Mesothelial cell of epicardium (in vitro differentiated cells): ENCODE measurements at regions not wholly inside any gene's neighbourhood (a gene's known extent, or its start where the extent isn't known, plus 50 kb on each side); places are given as distances from the start of the nearest gene placed in this dataset.
A peak's percentile ranks its signal among the peaks of the same experiment; 100 is the strongest.

ENCODE experiments used
- DNase-seq, 2 experiments: peaks; one replicate each; pipeline ENCODE4 v3.0.0; 2021; ENCODE audit warnings: low spot score in 2 of 2; ENCODE audit not compliant: unreplicated experiment in 2 of 2
- H3K27ac Mint-ChIP-seq: 2 replicates; pipeline ENCODE4 v1.8.0; 2021; ENCODE audit warnings: mixed read lengths
- H3K27me3 Mint-ChIP-seq: 2 replicates; pipeline ENCODE4 v1.8.0; 2021; ENCODE audit warnings: low read depth, mixed read lengths
- H3K36me3 Mint-ChIP-seq: 2 replicates; pipeline ENCODE4 v1.8.0; 2021; ENCODE audit warnings: mixed read lengths
- H3K4me1 Mint-ChIP-seq: 2 replicates; pipeline ENCODE4 v1.8.0; 2021; ENCODE audit warnings: mixed read lengths
- H3K4me3 Mint-ChIP-seq: 2 replicates; pipeline ENCODE4 v1.8.0; 2021; ENCODE audit warnings: mild to moderate bottlenecking, moderate library complexity, mixed read lengths
- H3K9me3 Mint-ChIP-seq: 2 replicates; pipeline ENCODE4 v1.8.0; 2021; ENCODE audit warnings: mixed read lengths
- TF ChIP-seq, protein P1 (sequence below): fragments of 200-600 bp; sonication (generic); IDR thresholded peaks from one replicate; pipeline ENCODE4 v1.5.0; 2021; ENCODE audit warnings: antibody characterized with exemption; ENCODE audit not compliant: unreplicated experiment

GRCh38 chr10:121309164-121309563 is 289.1 kb downstream of the FGFR2 start:
- Mint-ChIP-seq H3K36me3 (no peaks in the 10 kb centered on the region), H3K4me1 (peaks cover 51% of the 10 kb centered on the region), H3K9me3 (peaks cover 7% of the 10 kb centered on the region), H3K27ac (no peak overlapping the region), H3K4me3 (no peak overlapping the region), H3K27me3 (no peaks in the 10 kb centered on the region)
- TF ChIP-seq, protein P1, sequence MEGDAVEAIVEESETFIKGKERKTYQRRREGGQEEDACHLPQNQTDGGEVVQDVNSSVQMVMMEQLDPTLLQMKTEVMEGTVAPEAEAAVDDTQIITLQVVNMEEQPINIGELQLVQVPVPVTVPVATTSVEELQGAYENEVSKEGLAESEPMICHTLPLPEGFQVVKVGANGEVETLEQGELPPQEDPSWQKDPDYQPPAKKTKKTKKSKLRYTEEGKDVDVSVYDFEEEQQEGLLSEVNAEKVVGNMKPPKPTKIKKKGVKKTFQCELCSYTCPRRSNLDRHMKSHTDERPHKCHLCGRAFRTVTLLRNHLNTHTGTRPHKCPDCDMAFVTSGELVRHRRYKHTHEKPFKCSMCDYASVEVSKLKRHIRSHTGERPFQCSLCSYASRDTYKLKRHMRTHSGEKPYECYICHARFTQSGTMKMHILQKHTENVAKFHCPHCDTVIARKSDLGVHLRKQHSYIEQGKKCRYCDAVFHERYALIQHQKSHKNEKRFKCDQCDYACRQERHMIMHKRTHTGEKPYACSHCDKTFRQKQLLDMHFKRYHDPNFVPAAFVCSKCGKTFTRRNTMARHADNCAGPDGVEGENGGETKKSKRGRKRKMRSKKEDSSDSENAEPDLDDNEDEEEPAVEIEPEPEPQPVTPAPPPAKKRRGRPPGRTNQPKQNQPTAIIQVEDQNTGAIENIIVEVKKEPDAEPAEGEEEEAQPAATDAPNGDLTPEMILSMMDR: no peak
- DNase-seq: no peak

DNA sequence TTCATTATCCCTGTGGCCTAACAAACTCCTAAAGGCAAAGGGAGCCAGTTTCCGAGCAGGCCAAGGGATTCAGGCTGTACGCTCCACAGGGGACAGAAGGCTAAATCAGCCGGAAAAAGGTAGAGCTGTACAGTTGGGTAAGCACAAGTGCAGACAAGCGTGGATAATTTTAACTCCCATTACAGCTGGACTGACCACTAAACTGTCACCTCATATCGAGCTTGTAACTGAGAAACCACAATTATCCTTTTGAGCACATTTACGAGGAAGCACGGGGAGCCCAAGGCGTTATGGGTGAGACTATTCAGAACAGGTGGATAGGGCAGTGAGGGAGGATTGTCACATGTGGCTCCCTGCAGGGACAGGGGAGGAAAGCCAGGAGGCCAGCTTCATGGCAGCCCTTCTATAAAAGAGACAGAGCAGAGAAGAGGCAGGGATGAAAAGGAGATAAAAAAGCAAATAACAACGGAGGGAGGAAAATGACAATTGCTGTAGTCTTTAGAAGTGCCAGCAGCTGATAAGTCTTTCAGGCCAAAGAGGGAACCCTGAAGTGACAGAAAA is 288.0 kb downstream of the FGFR2 start:
- Mint-ChIP-seq H3K36me3 (no peaks in the 10 kb centered on the region), H3K9me3 (peaks cover 7% of the 10 kb centered on the region), H3K27me3 (no peaks in the 10 kb centered on the region), H3K27ac (peak overlapping the region; percentile 44), H3K4me1 (peaks cover 47% of the 10 kb centered on the region), H3K4me3 (no peak overlapping the region)
- DNase-seq: no peak
- TF ChIP-seq, protein P1: no peak

GRCh38 chr10:121311812-121312443 is 286.3 kb downstream of the FGFR2 start:
- no peak overlapping the region for H3K4me3 Mint-ChIP-seq
- no peaks in the 10 kb centered on the region for H3K36me3 Mint-ChIP-seq
- no peaks in the 10 kb centered on the region for H3K27me3 Mint-ChIP-seq
- peaks cover 47% of the 10 kb centered on the region for H3K4me1 Mint-ChIP-seq
- peak overlapping the region; percentile 54 for H3K27ac Mint-ChIP-seq
- peaks cover 7% of the 10 kb centered on the region for H3K9me3 Mint-ChIP-seq
- TF ChIP-seq, protein P1: no peak
- no peak for DNase-seq

GRCh38 chr10:121312587-121312986 is 285.7 kb downstream of the FGFR2 start:
- H3K9me3 Mint-ChIP-seq: peaks cover 2% of the 10 kb centered on the region
- H3K27ac Mint-ChIP-seq: peak overlapping the region; percentile 82
- no peaks in the 10 kb centered on the region for H3K27me3 Mint-ChIP-seq
- H3K36me3 Mint-ChIP-seq: no peaks in the 10 kb centered on the region
- H3K4me1 Mint-ChIP-seq: peaks cover 47% of the 10 kb centered on the region
- no peak for DNase-seq
- H3K4me3 Mint-ChIP-seq: no peak overlapping the region
- TF ChIP-seq, protein P1: no peak

DNA sequence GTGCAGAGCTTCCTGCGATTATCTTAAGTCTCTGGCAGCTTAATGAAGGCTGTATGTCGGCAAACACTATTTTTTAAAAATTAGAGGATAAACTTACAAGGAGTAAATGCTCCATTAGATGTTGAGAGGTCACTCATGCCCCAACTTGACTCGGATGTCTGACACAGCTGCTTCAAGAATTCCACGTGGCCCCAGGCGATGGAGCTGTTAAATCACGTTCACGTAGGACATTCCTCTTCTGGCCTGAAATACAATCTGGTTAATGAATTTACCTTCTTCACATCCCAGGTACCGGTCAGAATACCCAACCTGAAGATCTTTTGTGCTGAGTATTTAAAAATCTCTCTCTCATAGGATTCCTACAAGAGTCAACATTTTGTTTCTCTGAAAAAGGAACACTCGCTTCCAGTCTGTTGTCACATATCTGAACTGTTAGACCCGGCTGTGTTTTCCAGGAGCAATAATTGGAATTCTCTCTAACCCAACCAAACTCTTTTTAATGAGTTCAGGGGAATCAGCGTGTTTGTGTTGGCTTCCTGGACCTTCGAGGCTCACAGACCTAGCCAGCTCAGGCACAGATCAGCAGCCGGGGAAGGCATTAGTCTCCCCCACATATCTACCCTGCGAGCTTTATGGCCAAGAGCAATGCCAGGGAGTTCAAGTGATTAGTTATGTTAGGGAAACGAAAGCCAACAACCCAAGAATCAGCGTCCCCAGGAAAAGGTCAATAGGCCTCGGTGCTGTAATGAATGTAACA is 284.9 kb downstream of the FGFR2 start:
- Mint-ChIP-seq H3K36me3 (no peaks in the 10 kb centered on the region), H3K27ac (peak overlapping the region; percentile 82), H3K27me3 (no peaks in the 10 kb centered on the region), H3K4me3 (no peak overlapping the region), H3K9me3 (peaks cover 8% of the 10 kb centered on the region), H3K4me1 (peaks cover 47% of the 10 kb centered on the region)
- TF ChIP-seq, protein P1: no peak
- no peak for DNase-seq
